RWPE1 (cell line): ENCODE measurements at regions not wholly inside any gene's neighbourhood (a gene's known extent, or its start where the extent isn't known, plus 50 kb on each side); places are given as distances from the start of the nearest gene placed in this dataset.
"Not testable (repeated sequence)": the region's sequence is repeated elsewhere in the genome, so short reads cannot be mapped to it uniquely, and the experiment has no call there.

Experiments used
- CTCF ChIA-PET: fragments of 350-600 bp; sonication (Branson Sonifier 250); formaldehyde crosslinking; extraction: SDS; loops from one replicate; lab custom pipeline; 2021; lab: Yijun Ruan, JAX
- POLR2A ChIA-PET: fragments of 400-600 bp; formaldehyde crosslinking; extraction: SDS; loops from one replicate; lab custom pipeline; 2020; ENCODE audit warnings: antibody characterized with exemption; ENCODE audit not compliant: low non-redundant PET; lab: Yijun Ruan, JAX
- DNase-seq: peaks from one replicate; pipeline ENCODE4 v3.0.0; 2012; ENCODE audit warnings: low spot score
- H3K27ac ChIP-seq: fragments of 450-650 bp; 2 replicates; pipeline ENCODE4 v1.5.1; 2017
- TF ChIP-seq, protein P1 (sequence below): fragments of 450-650 bp; conservative IDR thresholded peaks from 2 replicates; pipeline ENCODE4 v1.5.1; 2017; ENCODE audit warnings: low read depth, mild to moderate bottlenecking

DNA sequence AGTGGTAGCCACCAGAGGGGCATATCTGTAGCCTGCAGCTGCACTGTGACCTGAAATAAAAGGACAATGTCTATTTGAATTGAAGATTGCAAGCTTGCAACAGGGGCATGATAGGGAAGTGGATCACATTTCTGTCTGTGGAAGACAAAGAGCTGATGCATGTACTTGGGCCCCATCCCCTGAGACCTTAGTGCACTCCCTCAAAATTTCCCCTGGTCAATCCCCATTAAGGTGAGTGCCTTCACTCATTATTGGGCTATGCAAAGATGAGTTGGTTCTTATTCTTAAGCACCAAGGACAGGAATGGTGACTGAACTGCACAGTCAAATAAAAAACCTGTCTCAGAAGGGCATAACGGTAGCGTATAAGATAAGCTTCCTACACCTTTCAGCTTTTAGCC, 273.1 kb upstream of the ARSJ start:
- DNase-seq = no peak
- TF ChIP-seq, protein P1, sequence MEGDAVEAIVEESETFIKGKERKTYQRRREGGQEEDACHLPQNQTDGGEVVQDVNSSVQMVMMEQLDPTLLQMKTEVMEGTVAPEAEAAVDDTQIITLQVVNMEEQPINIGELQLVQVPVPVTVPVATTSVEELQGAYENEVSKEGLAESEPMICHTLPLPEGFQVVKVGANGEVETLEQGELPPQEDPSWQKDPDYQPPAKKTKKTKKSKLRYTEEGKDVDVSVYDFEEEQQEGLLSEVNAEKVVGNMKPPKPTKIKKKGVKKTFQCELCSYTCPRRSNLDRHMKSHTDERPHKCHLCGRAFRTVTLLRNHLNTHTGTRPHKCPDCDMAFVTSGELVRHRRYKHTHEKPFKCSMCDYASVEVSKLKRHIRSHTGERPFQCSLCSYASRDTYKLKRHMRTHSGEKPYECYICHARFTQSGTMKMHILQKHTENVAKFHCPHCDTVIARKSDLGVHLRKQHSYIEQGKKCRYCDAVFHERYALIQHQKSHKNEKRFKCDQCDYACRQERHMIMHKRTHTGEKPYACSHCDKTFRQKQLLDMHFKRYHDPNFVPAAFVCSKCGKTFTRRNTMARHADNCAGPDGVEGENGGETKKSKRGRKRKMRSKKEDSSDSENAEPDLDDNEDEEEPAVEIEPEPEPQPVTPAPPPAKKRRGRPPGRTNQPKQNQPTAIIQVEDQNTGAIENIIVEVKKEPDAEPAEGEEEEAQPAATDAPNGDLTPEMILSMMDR = no peak
- no peak overlapping the region for H3K27ac ChIP-seq
- CTCF ChIA-PET = no interaction called here
- POLR2A ChIA-PET = no interaction called here

DNA sequence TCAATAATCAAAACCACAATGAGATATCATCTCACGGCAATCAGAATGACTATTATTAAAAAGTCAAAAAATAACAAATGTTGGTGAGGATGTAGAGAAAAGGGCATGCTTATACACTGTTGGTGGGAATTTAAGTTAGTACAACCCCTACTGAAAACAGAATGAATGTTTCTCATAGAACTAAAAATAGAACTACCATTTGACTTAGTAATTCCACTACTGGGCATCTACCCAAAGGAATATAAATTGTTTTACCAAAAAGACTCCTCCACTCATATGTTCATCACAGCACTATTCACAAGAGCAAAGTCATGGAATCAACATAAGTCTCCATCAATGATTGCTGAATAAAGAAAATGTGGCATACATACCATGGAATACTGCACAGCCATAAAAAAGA, 278.1 kb upstream of the ARSJ start:
- no peak overlapping the region for H3K27ac ChIP-seq
- ChIA-PET POLR2A (no interaction called here), CTCF (no interaction called here)
- TF ChIP-seq, protein P1 = no peak
- DNase-seq = no peak

DNA sequence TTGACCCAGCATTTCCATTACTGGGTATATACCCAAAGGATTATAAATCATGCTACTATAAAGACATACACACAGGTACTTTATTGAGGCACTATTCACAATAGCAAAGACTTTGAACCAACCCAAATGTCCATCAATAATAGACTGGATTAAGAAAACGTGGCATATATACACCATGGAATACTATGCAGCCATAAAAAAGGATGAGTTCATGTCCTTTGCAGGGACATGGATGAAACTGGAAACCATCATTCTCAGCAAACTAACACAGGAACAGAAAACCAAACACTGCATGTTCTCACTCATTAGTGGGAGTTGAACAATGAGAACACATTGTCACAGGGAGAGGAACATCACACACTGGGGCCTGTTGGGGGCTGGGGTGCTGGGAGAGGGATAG, 283.0 kb upstream of the ARSJ start:
- POLR2A ChIA-PET, H3K27ac ChIP-seq, DNase-seq, CTCF ChIA-PET: not testable (repeated sequence)

DNA sequence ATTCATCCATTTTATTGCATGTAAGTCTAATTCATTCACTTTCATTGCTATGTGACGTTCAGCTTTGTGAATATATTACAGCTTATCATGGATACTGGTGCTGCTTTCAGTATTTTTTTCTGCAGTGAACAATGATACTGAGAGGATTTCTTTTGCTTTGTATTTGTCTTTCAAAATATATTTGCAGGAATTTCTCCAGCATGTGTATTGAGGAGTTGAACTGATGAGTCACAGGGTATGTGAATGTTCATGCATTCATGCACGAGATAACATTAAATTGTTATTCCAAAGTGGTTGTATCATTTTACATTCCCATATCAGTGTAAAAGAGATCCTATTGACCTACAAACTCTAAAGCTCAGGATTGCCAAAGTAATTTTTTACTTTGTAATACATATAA, 283.8 kb upstream of the ARSJ start:
- ChIA-PET POLR2A (no interaction called here), CTCF (interaction anchor here (0.6 to 0.7 kb wide), 2 partner anchors 632 to 680 kb away, joined by 4 to 6 read pairs; no protein-coding TSS in a partner anchor)
- no peak overlapping the region for H3K27ac ChIP-seq
- DNase-seq = peak; percentile 5
- TF ChIP-seq, protein P1 = no peak

DNA sequence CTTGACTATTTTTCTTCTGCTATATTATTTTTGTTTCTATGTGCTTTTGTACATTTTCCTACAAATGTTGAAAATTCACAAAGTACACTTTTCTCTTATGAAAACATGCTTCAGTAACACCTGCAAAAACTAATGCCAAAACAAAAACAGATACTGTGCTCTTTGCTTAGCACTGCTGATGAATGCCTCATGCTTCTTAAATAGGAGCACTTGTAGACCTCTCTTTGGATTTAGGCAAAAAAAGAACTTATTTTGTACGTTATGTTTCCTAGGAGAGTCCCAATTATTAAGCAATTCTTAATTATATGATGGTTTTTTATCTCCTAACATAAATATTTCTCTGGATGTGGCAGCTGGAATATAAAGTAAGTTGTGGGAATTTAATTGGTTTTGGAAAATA, 285.0 kb upstream of the ARSJ start:
- no peak for DNase-seq
- ChIA-PET CTCF (interaction anchor here (0.7 kb wide), 1 partner anchor 131 kb away, joined by 3 read pairs; no protein-coding TSS in a partner anchor), POLR2A (no interaction called here)
- TF ChIP-seq, protein P1 = no peak
- H3K27ac ChIP-seq = no peak overlapping the region

DNA sequence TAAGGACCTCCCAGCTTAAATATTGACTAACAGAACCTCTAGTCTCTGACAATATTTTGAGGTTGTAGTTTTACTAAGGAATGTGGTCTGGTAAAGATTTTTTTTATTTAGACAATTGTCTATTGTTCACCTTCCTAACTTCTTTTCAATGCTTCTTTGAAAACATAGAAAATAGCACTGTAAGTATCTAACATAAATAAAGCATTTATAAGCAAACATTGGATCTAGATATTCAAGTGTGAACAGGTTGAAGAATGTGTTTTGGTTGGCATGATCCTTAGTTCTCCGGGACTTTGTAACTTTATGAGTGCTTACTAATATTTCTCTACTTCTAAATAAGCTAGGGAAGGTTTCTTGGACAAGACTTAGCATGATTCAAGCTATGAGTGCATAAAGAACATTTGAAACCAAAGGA, 285.4 kb upstream of the ARSJ start:
- CTCF ChIA-PET = interaction anchor here (0.7 kb wide), 1 partner anchor 132 kb away, joined by 3 read pairs; no protein-coding TSS in a partner anchor
- TF ChIP-seq, protein P1 = no peak
- no peak overlapping the region for H3K27ac ChIP-seq
- POLR2A ChIA-PET = no interaction called here
- DNase-seq = peak; percentile 40

DNA sequence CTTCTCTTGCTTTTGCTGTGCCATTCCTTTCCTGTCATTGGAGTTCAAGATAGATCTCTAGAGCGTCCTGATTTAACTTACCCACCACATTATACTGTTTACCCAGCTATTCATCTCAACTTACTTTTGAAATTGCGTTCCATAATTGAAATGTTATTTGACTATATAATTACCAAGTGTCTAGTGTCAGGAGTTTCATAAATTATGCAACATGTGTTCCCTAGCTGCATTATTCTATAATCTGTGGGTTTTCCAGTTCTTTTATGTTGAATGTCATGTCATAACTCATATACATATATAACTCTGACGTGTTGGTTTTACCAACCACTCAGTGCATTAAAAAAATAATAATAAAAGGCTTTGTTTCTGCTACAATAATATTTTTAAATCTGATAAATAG, 285.9 kb upstream of the ARSJ start:
- ChIA-PET CTCF (no interaction called here), POLR2A (no interaction called here)
- H3K27ac ChIP-seq = no peak overlapping the region
- DNase-seq = no peak
- TF ChIP-seq, protein P1 = no peak
